NCI-H1092 (cell line): ENCODE measurements at regions not wholly inside any gene's neighbourhood (a gene's known extent, or its start where the extent isn't known, plus 50 kb on each side); places are given as distances from the start of the nearest gene placed in this dataset.

Experiments used
- DNase-seq: peaks from one replicate; lab custom pipeline; 2025; lab: John Stamatoyannopoulos, UW

GRCh38 chr1:37085393-37085792 lies 51.1 kb upstream of the GRIK3 start:
- no peak for DNase-seq

- DNase-seq = no peak
Observed at GRCh38 chr1:37089750-37090149, 55.4 kb upstream of the GRIK3 start.

GRCh38 chr1:37090671-37091070 lies 56.4 kb upstream of the GRIK3 start:
- no peak for DNase-seq

GRCh38 chr1:37092937-37093336 lies 58.6 kb upstream of the GRIK3 start:
- no peak for DNase-seq

GRCh38 chr1:37094302-37094701 lies 60.0 kb upstream of the GRIK3 start:
- DNase-seq = peak; percentile 41

GRCh38 chr1:37096523-37096922 lies 62.2 kb upstream of the GRIK3 start:
- DNase-seq = no peak

GRCh38 chr1:37097731-37098130 lies 63.4 kb upstream of the GRIK3 start:
- no peak for DNase-seq

GRCh38 chr1:37098237-37098636 lies 63.9 kb upstream of the GRIK3 start:
- no peak for DNase-seq

- DNase-seq = no peak
Observed at GRCh38 chr1:37100310-37100709, 66.0 kb upstream of the GRIK3 start.

GRCh38 chr1:37102656-37103382 lies 68.5 kb upstream of the GRIK3 start:
- no peak for DNase-seq

GRCh38 chr1:37105911-37106310 lies 71.6 kb upstream of the GRIK3 start:
- DNase-seq = no peak

- DNase-seq = no peak
Observed at GRCh38 chr1:37107153-37107907, 73.0 kb upstream of the GRIK3 start.

- no peak for DNase-seq
Observed at GRCh38 chr1:37108596-37109188, 74.4 kb upstream of the GRIK3 start.

- no peak for DNase-seq
Observed at GRCh38 chr1:37112430-37112829, 78.1 kb upstream of the GRIK3 start.

GRCh38 chr1:37113285-37113997 lies 79.1 kb upstream of the GRIK3 start:
- DNase-seq = no peak

GRCh38 chr1:37118790-37119189 lies 84.5 kb upstream of the GRIK3 start:
- DNase-seq = no peak

- no peak for DNase-seq
Observed at GRCh38 chr1:37120279-37120678, 86.0 kb upstream of the GRIK3 start.

GRCh38 chr1:37123276-37124115 lies 89.2 kb upstream of the GRIK3 start:
- DNase-seq = no peak

GRCh38 chr1:37124501-37124900 lies 90.2 kb upstream of the GRIK3 start:
- DNase-seq = no peak

GRCh38 chr1:37125295-37125694 lies 91.0 kb upstream of the GRIK3 start:
- no peak for DNase-seq

- DNase-seq = no peak
Observed at GRCh38 chr1:37127254-37127748, 93.0 kb upstream of the GRIK3 start.
